ENCODE measurements at regions not wholly inside any gene's neighbourhood (a gene's known extent, or its start where the extent isn't known, plus 50 kb on each side); places are given as distances from the start of the nearest gene placed in this dataset.
A peak's percentile ranks its signal among the peaks of the same experiment; 100 is the strongest.

DNA sequence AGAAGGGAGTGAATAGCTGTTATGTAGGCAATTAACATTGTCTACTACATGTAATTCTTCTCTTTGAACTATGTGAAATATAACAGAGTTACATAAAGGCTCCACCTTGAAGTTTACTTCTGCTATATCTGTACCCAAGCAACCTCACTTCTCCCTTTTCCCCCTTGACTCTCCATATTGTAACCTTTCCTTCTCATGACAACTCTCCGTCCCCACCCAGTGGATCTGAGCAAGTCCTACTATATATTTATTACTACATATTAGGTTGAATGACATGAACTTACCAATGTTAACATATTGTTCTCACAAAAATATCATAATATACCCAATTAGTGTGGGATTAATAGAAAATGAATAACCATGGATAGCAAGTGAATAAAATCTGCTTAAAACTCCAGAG, 93.2 kb upstream of the ATP8A1 start:
- no peak for TF ChIP-seq JUN (IDR thresholded peaks at IDR 0.05; ENCODE audit: low read depth, low read length)
- no peak for TF ChIP-seq POLR2A (IDR thresholded peaks at IDR 0.05; ENCODE audit: control extremely low read depth in 1 of 2, low read depth in 2 of 2, low read length in 2 of 2)
- peak in 2 of 3 experiments; percentile 29 to 43; a peak in 2 of 4 replicates for TF ChIP-seq CTCF (IDR thresholded peaks at IDR 0.05; ENCODE audit: control extremely low read depth in 1 of 3, insufficient read depth in 1 of 3, low read depth in 1 of 3, low read length in 3 of 3)
- TF ChIP-seq EGR1 (IDR thresholded peaks at IDR 0.05; ENCODE audit: borderline replicate concordance, low read depth, low read length) = no peak
